A673 (cell line): ENCODE measurements at regions not wholly inside any gene's neighbourhood (a gene's known extent, or its start where the extent isn't known, plus 50 kb on each side); places are given as distances from the start of the nearest gene placed in this dataset.

ENCODE experiments used
- BruUV-seq: library from RNA; stranded (reverse); fragments of 400-500 nt; replicated peaks from 2 replicates; lab custom pipeline; 2021; lab: Mats Ljungman, UMichigan
- CTCF ChIA-PET: fragments of 300-600 bp; sonication (Branson Sonifier 250); formaldehyde crosslinking; loops from one replicate; lab custom pipeline; 2022; ENCODE audit warnings: antibody characterized with exemption; lab: Charles Lee
- POLR2A ChIA-PET: fragments of 300-600 bp; sonication (Branson Sonifier 250); formaldehyde crosslinking; loops from one replicate; lab custom pipeline; 2022; ENCODE audit warnings: antibody characterized with exemption; ENCODE audit not compliant: low non-redundant PET; lab: Charles Lee
- DNase-seq: peaks from one replicate; pipeline ENCODE4 v3.0.0-alpha.2; 2015; ENCODE audit warnings: low spot score
- H3K27ac ChIP-seq: fragments of 200-600 bp; sonication (generic); 2 replicates; pipeline ENCODE4 v1.5.1; 2016; ENCODE audit warnings: mixed run types, low read depth, mild to moderate bottlenecking, mixed read lengths, antibody characterized with exemption, low read length; ENCODE audit not compliant: poor library complexity, severe bottlenecking
- H3K27me3 ChIP-seq: fragments of 200-600 bp; sonication (generic); replicated peaks from 2 replicates; pipeline ENCODE4 v1.6.1; 2017; ENCODE audit warnings: mixed run types, low read depth, mild to moderate bottlenecking, mixed read lengths, antibody characterized with exemption, low read length; ENCODE audit not compliant: insufficient read depth, poor library complexity
- H3K36me3 ChIP-seq: fragments of 200-600 bp; sonication (generic); 2 replicates; pipeline ENCODE4 v1.6.1; 2016; ENCODE audit warnings: mixed run types, mild to moderate bottlenecking, mixed read lengths, antibody characterized with exemption, low read length; ENCODE audit not compliant: insufficient read depth, poor library complexity, severe bottlenecking
- H3K4me1 ChIP-seq: fragments of 200-600 bp; sonication (generic); 2 replicates; pipeline ENCODE4 v1.6.1; 2017; ENCODE audit warnings: mixed run types, mild to moderate bottlenecking, mixed read lengths, antibody characterized with exemption, low read length; ENCODE audit not compliant: insufficient read depth, poor library complexity, severe bottlenecking
- H3K4me3 ChIP-seq: fragments of 200-600 bp; sonication (generic); 2 replicates; pipeline ENCODE4 v1.5.1; 2016; ENCODE audit warnings: low read depth, mixed run types, mild to moderate bottlenecking, mixed read lengths, low read length; ENCODE audit not compliant: poor library complexity, severe bottlenecking
- H3K9me3 ChIP-seq: fragments of 200-600 bp; sonication (generic); 2 replicates; pipeline ENCODE4 v1.6.1; 2016; ENCODE audit warnings: mixed run types, low read depth, mild to moderate bottlenecking, mixed read lengths, antibody characterized with exemption, low read length; ENCODE audit not compliant: poor library complexity, severe bottlenecking
- EZH2 ChIP-seq: fragments of 200-600 bp; sonication (generic); IDR thresholded peaks from 2 replicates; pipeline ENCODE4 v1.6.1; 2017; ENCODE audit warnings: borderline replicate concordance, low read depth, mild to moderate bottlenecking, mixed read lengths, antibody characterized with exemption, low read length; ENCODE audit not compliant: poor library complexity, severe bottlenecking
- intact Hi-C: fragments of 100-400 bp; cut with micrococcal nuclease; formaldehyde crosslinking; loops from one replicate; pipeline ENCODE4 v1.10.0; 2022; ENCODE audit not compliant: unreplicated experiment
- TF ChIP-seq, protein P1 (sequence below): fragments of 300-800, 200-600 bp; sonication (generic); conservative IDR thresholded peaks from 2 replicates; pipeline ENCODE4 v1.5.1; 2017; ENCODE audit warnings: low read depth, mild to moderate bottlenecking, antibody characterized with exemption, low read length, moderate library complexity, mixed read lengths

DNA sequence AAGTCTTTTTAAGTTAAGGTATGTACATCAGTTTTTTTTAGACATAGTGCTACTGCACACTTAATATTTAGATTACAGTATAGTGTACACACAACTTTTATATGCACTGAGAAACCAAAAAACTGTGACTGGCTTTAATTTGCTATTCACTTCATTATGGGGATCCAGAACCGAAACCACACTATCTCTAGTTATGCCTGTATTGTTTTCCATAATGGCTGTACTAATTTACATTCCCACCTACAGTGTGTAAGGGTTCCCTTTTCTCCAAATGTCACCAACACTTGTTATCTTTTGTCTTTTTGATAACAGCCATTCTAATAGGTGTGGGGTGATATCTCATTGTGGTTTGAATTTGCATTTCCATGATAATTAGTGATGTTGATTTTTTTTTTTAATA lies 213.4 kb upstream of the CCDC150 start:
- intact Hi-C loops = no loop called here
- Histone ChIP-seq H3K4me3 (no peak overlapping the region), H3K27ac (no peak overlapping the region), H3K36me3 (no peaks in the 10 kb centered on the region), H3K9me3 (no peaks in the 10 kb centered on the region), H3K4me1 (no peaks in the 10 kb centered on the region), H3K27me3 (no peaks in the 10 kb centered on the region)
- DNase-seq = no peak
- ChIA-PET CTCF (no interaction called here), POLR2A (no interaction called here)
- TF ChIP-seq EZH2 = no peak
- TF ChIP-seq, protein P1, sequence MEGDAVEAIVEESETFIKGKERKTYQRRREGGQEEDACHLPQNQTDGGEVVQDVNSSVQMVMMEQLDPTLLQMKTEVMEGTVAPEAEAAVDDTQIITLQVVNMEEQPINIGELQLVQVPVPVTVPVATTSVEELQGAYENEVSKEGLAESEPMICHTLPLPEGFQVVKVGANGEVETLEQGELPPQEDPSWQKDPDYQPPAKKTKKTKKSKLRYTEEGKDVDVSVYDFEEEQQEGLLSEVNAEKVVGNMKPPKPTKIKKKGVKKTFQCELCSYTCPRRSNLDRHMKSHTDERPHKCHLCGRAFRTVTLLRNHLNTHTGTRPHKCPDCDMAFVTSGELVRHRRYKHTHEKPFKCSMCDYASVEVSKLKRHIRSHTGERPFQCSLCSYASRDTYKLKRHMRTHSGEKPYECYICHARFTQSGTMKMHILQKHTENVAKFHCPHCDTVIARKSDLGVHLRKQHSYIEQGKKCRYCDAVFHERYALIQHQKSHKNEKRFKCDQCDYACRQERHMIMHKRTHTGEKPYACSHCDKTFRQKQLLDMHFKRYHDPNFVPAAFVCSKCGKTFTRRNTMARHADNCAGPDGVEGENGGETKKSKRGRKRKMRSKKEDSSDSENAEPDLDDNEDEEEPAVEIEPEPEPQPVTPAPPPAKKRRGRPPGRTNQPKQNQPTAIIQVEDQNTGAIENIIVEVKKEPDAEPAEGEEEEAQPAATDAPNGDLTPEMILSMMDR = no peak
- BruUV-seq = no TSS peak

DNA sequence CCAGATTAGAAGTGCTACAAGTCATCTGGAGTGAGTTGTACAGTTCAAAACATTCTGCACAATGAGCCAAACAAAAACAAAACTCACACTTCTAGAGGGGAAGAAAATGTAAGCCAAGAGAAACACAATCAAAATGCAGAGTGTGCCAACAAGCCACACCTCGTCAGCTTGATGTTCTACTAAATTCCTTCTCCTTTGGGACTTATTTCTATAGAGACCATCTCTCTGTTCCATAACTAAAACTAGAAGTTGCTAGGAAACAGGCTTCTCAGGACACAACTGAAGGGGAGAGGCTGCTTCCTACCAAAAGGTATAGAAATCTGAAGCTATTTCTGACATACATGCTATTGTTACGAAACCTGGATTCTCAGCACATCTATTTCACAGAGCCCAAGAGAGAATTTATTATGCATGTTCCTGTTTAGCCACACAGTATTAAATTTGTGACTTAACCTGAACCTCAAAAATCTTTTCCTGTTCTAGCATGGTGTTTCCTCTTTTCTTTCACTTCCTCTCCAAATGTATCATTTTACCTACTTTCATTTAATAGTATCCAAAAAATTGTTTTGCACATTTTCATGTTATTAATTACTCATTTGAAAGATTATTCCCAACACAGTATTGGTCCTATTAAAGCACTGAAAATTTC lies 211.4 kb upstream of the CCDC150 start:
- no peak for DNase-seq
- intact Hi-C loops = no loop called here
- no peaks in the 10 kb centered on the region for H3K36me3 ChIP-seq
- H3K4me1 ChIP-seq = no peaks in the 10 kb centered on the region
- no TSS peak for BruUV-seq
- no peak overlapping the region for H3K27ac ChIP-seq
- ChIA-PET POLR2A (no interaction called here), CTCF (no interaction called here)
- H3K4me3 ChIP-seq = no peak overlapping the region
- no peaks in the 10 kb centered on the region for H3K9me3 ChIP-seq
- no peak for TF ChIP-seq EZH2
- TF ChIP-seq, protein P1 = no peak
- no peaks in the 10 kb centered on the region for H3K27me3 ChIP-seq

DNA sequence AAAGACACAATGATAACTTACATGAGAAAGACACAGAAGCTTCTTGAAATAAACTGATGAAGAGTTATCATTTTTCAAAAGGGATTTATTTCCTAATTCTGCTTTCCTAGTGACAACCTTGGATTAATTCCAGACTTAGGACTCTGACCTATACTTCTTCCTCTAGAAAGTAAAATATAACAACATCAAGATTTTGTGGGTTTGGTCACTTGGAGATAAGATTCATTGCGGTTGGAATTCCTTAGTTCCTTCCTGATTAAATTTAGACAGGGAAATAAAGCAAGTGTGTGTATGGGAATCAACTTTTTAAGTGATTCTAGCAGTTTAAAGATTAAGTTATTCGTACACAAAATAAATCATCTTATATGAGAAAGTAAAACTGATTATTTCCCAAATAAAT lies 208.4 kb upstream of the CCDC150 start:
- intact Hi-C loops = no loop called here
- no peak for DNase-seq
- no TSS peak for BruUV-seq
- CTCF ChIA-PET = no interaction called here
- POLR2A ChIA-PET = interaction anchor here (0.8 kb wide), 1 partner anchor 348 kb away, joined by 3 read pairs; no protein-coding TSS in a partner anchor
- no peaks in the 10 kb centered on the region for H3K4me1 ChIP-seq
- H3K4me3 ChIP-seq = no peak overlapping the region
- H3K9me3 ChIP-seq = no peaks in the 10 kb centered on the region
- no peaks in the 10 kb centered on the region for H3K36me3 ChIP-seq
- TF ChIP-seq, protein P1 = no peak
- TF ChIP-seq EZH2 = no peak
- H3K27ac ChIP-seq = no peak overlapping the region
- H3K27me3 ChIP-seq = no peaks in the 10 kb centered on the region
